Sigmoid colon (tissue), 4 donors: ENCODE measurements at regions not wholly inside any gene's neighbourhood (a gene's known extent, or its start where the extent isn't known, plus 50 kb on each side); places are given as distances from the start of the nearest gene placed in this dataset.

Source experiments
- POLR2AphosphoS5 ChIP-seq, 4 donors: sonication (generic); formaldehyde crosslinking; IDR thresholded peaks; one replicate each; pipeline ENCODE4 v1.6.1; 2017; ENCODE audit warnings: antibody characterized with exemption in 4 of 4
- TF ChIP-seq, protein P1 (sequence below), 4 experiments: fragments of 450-650 bp in 3 of 4; fragments of 200-600 bp in 1 of 4; IDR thresholded peaks; one replicate each; pipeline ENCODE4 v1.5.1; 2016 to 2019; ENCODE audit warnings: antibody characterized with exemption in 4 of 4, mild to moderate bottlenecking in 3 of 4, moderate library complexity in 2 of 4

DNA sequence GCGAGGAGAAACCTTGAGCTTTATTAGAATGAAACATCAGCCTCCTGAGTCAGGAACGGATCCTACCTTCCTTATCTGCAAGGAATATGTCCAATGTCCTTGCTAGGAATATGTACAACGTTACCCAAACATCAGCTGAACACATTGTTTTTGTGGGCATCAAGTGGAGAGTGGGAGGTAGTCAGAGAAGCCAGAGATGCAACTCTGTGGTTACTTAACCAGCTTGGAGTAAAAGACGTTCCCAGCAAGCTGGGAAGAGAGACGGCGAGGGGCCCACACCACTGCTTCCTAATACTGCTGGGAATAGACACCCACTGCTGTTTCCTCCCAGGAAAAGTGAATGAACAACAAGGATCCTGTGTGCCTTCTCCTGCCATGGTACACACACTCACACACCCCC is 64.3 kb downstream of the PABIR2 start:
- TF ChIP-seq, protein P1, sequence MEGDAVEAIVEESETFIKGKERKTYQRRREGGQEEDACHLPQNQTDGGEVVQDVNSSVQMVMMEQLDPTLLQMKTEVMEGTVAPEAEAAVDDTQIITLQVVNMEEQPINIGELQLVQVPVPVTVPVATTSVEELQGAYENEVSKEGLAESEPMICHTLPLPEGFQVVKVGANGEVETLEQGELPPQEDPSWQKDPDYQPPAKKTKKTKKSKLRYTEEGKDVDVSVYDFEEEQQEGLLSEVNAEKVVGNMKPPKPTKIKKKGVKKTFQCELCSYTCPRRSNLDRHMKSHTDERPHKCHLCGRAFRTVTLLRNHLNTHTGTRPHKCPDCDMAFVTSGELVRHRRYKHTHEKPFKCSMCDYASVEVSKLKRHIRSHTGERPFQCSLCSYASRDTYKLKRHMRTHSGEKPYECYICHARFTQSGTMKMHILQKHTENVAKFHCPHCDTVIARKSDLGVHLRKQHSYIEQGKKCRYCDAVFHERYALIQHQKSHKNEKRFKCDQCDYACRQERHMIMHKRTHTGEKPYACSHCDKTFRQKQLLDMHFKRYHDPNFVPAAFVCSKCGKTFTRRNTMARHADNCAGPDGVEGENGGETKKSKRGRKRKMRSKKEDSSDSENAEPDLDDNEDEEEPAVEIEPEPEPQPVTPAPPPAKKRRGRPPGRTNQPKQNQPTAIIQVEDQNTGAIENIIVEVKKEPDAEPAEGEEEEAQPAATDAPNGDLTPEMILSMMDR (IDR thresholded peaks at IDR 0.05), result no peak
- TF ChIP-seq POLR2AphosphoS5 (IDR thresholded peaks at IDR 0.05), result no peak
